Non-pigmented ciliary epithelial cell (primary cell): ENCODE measurements at regions not wholly inside any gene's neighbourhood (a gene's known extent, or its start where the extent isn't known, plus 50 kb on each side); places are given as distances from the start of the nearest gene placed in this dataset.

Source experiments
- DNase-seq: peaks from one replicate; pipeline ENCODE4 v3.0.0-alpha.2; 2010; ENCODE audit warnings: low read depth

DNA sequence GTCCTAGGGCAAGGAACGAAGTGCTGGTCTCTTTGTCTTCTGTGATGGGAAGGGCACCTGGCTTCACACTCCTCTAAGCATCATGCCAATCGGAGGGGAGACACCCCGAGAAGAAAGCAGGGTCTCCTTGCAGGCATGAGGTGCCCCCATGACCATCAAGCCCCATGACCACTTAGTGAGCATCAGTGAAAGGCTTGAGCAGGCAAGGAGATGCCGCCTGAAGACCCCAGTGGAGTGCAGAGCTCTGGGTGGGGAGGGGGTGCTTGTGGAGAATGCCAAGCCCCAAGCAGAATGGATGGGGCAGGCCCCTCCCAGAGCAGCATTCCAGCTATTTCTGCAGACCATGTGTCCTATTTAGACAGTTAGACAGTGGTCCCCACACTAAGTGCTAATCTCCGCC, 232.7 kb upstream of the TNRC6C start:
- DNase-seq: no peak

DNA sequence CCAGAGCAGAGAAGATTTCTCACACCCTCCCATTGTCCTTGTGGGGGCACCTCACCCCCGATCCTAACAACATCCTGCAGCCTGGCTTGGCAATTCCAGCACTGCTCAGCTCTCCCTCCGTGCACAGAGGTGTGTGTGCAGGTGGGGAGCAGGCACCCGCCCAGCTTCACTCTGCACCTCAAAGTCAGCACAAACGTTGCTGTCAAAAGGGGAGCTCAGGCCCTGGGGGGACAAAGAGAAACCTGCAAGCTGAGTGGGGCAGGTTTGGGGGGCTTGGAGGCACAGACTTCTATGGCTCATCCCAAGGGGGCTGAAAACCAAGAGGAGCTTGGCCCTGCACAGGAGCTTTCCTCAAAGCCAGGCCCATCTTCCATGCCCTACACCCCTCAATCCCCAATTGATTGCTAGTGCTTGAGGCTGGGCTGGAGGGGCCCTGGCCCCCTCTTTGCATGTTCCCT, 231.9 kb upstream of the TNRC6C start:
- no peak for DNase-seq

- no peak for DNase-seq
Observed at GRCh38 chr17:77727037-77727615, 231.4 kb upstream of the TNRC6C start.

DNA sequence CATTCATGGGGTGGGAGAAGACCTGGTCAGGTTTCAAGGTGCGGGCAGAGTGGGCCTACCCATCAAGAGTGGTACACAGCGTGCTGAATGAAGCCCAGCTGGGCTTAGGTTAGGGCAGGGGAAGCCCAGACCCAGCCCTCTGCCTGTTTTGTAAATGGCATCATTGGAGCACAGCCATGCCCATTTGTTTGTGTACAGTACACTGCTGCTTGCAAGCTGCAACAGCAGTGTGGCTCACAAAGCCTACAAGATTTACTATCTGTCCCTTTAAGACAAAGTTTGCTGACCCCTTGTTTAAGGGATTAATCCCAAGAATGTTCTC, 230.1 kb upstream of the TNRC6C start:
- no peak for DNase-seq

DNA sequence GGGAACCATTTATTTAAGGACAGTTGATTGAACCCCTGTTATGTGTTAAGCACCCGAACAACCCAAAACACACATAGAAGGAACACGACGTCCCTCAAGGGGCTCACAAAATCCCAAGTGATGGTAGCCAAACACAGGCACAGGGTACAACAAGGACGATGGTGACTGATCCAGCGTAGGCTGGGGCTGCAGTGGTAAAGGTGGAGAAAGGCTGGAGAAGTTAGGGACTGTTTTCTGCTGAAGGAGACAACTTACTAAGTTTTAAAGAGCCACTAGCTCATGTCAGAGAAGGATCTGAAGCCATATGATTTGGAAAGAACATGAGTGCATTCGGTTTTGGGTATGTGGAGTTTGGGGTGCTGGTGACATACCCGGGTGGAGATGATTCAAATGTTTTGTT, 229.6 kb upstream of the TNRC6C start:
- DNase-seq: no peak

DNA sequence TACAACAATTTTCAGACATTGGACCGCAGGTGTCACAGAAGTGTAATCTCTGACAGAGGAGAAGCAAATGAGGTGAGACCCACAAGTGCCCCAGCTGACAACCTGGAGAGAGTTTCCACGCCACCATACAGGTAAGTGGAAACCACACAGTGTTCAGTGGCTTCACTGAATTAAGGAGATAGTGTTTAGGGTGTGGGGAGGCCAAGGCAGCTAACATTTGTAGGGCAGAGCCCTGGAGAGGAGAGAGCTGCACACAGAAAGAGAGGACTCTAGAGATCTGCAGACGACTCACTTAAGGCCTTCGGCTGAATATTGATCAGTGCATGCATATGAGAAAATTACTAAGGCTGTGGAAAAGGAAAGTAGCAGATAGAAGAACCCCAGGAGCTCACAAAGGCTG, 228.9 kb upstream of the TNRC6C start:
- DNase-seq: no peak

GRCh38 chr17:77730376-77730775, 228.1 kb upstream of the TNRC6C start:
- no peak for DNase-seq

GRCh38 chr17:77733576-77734296, 224.8 kb upstream of the TNRC6C start:
- no peak for DNase-seq

- DNase-seq: no peak
Observed at GRCh38 chr17:77734371-77735080, 224.0 kb upstream of the TNRC6C start.

- DNase-seq: no peak
Observed at GRCh38 chr17:77735081-77735565, 223.4 kb upstream of the TNRC6C start.

GRCh38 chr17:77735566-77736198, 222.8 kb upstream of the TNRC6C start:
- DNase-seq: no peak

GRCh38 chr17:77736199-77736585, 222.3 kb upstream of the TNRC6C start:
- DNase-seq: no peak

DNA sequence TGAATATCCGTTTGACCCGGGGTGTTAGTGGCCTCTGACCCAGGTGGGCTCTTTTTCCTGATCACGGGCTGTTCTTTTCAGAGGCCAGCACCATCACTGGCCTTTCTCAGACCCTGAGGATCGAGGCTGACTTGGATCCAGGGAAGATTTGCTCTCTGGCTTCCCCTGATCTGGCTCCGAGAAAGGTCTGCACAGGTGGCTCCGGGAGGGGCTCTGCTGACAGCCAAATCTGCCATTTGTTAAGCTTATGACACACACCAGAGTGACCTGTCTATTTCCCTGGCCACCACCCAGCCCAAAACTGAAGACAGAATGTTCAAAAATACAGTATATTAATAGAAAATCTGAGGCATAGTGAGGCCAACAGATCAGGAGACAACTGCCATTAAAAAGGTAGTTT, 221.8 kb upstream of the TNRC6C start:
- DNase-seq: no peak

GRCh38 chr17:77737442-77738265, 220.8 kb upstream of the TNRC6C start:
- DNase-seq: no peak

DNA sequence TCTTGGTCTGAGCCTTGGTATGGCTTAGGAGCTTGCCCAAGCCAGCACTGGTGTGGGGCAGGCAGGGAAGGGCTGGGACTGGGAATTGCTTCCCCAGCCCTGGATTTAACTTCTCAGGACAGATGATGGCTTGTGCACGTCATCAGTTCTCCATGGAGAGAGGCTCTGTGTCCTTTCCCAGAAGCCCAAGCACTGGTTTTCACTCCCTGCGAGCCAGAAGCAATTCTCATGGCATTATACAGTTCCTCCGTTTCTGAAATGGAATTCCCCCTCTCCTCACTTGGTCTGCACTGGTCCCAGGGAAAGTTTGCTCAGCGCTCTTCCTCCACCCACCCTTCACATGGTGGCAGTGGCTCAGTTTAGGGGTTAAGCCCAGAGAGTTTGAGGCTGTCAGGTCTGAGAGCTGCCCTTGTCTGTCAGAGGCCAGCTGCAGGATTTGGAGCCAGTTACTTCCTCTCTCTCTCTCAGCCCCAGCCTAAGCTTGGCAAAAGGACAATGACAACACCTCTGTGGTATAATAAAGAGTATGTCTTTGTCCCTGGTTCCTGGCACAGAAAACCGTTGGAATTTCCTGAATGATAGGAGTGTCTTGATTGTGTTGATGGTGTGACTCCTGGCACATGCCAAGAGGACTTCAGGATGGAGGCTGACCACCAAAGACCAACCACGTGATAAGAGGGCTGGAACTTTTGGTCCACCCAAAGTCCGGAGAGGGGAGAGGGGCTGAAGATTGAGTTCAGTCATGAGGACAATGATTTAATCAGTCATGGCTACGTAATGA, 219.6 kb upstream of the TNRC6C start:
- no peak for DNase-seq

GRCh38 chr17:77740481-77740880, 218.0 kb upstream of the TNRC6C start:
- DNase-seq: no peak

DNA sequence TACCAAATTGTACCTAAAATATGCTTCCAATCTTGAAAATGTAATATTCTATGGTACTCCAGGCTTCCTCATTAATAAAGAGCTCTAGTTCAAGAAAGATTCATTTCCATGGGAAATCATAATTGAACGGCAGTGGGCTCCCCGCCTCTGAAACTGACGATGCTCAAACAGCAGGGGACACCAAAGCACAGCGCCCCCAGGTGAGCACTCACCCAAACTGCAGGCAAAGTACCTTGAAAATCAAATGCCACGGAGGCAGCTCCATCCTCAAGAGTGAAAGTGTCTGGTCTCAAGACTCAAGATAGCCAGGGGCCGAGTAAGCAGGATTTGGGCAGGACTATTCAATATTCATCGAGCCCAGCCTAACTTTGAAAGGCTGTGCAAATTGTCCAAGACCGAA, 217.4 kb upstream of the TNRC6C start:
- DNase-seq: no peak

GRCh38 chr17:77742579-77742978, 215.9 kb upstream of the TNRC6C start:
- no peak for DNase-seq

- no peak for DNase-seq
Observed at GRCh38 chr17:77744066-77744988, 214.2 kb upstream of the TNRC6C start.

DNA sequence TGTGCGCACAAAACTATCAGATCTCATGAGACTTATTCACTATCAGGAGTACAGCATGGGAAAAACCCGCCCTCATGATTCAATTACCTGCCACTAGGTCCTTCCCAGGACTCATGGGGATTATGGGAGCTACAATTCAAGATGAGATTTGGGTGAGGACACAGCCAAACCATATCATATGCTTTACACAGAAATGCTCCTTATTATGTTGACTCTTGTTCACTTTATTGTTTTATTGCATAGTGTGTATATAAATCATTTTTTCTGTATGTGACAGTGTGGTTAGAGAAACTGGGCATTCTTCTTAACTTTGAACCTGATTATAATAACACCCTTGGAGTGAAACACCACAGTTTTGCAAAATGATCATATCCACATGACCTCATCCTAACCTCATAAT, 212.8 kb upstream of the TNRC6C start:
- no peak for DNase-seq
